Activated T-helper 1 cell treated with anti-CD3 and anti-CD28 coated beads, Interleukin-12 subunit alpha, Interleukin-12 subunit beta, Interleukin-2, Interleukin-4 antibody, amounts not matched to agents 30 ng/mL and 10 ng/mL and 1 ng/mL, durations not matched to agents 14 hours and 24 hours and 36 hours (primary cell): ENCODE measurements at regions not wholly inside any gene's neighbourhood (a gene's known extent, or its start where the extent isn't known, plus 50 kb on each side); places are given as distances from the start of the nearest gene placed in this dataset.

Experiments used
- DNase-seq: peaks from one replicate; pipeline ENCODE4 v3.0.0; 2021; ENCODE audit warnings: low spot score
- H3K27ac Mint-ChIP-seq: one replicate; pipeline ENCODE4 v1.8.0; 2021; ENCODE audit warnings: mild to moderate bottlenecking, mixed read lengths
- H3K27me3 Mint-ChIP-seq: one replicate; pipeline ENCODE4 v1.8.0; 2022; ENCODE audit warnings: mild to moderate bottlenecking, moderate library complexity, mixed read lengths; ENCODE audit not compliant: insufficient read depth
- H3K36me3 Mint-ChIP-seq: one replicate; pipeline ENCODE4 v1.8.0; 2021; ENCODE audit warnings: low read depth, mixed read lengths
- H3K4me1 Mint-ChIP-seq: one replicate; pipeline ENCODE4 v1.8.0; 2021; ENCODE audit warnings: low read depth, mixed read lengths
- H3K4me3 Mint-ChIP-seq: one replicate; pipeline ENCODE4 v1.8.0; 2021; ENCODE audit warnings: mild to moderate bottlenecking, moderate library complexity, mixed read lengths
- H3K9me3 Mint-ChIP-seq: one replicate; pipeline ENCODE4 v1.8.0; 2021; ENCODE audit warnings: mixed read lengths
- intact Hi-C: fragments of 100-400 bp; cut with micrococcal nuclease; formaldehyde crosslinking; loops from one replicate; pipeline ENCODE4 v1.15.1; 2024

- H3K4me3 Mint-ChIP-seq = no peak overlapping the region
- no peaks in the 10 kb centered on the region for H3K36me3 Mint-ChIP-seq
- no peak for DNase-seq
- H3K27me3 Mint-ChIP-seq = no peaks in the 10 kb centered on the region
- H3K4me1 Mint-ChIP-seq = no peaks in the 10 kb centered on the region
- H3K9me3 Mint-ChIP-seq = peaks cover 5% of the 10 kb centered on the region
- intact Hi-C loops = no loop called here
- H3K27ac Mint-ChIP-seq = no peak overlapping the region
Observed at GRCh38 chr9:17011880-17012279, 123.0 kb upstream of the CNTLN start.

GRCh38 chr9:17009071-17009470 lies 125.8 kb upstream of the CNTLN start:
- no peaks in the 10 kb centered on the region for H3K27me3 Mint-ChIP-seq
- no peak overlapping the region for H3K27ac Mint-ChIP-seq
- no peaks in the 10 kb centered on the region for H3K4me1 Mint-ChIP-seq

GRCh38 chr9:17005056-17005823 lies 129.6 kb upstream of the CNTLN start:
- intact Hi-C loops = no loop called here
- Mint-ChIP-seq H3K27me3 (no peaks in the 10 kb centered on the region), H3K4me1 (no peaks in the 10 kb centered on the region), H3K27ac (no peak overlapping the region), H3K9me3 (no peaks in the 10 kb centered on the region), H3K36me3 (no peaks in the 10 kb centered on the region), H3K4me3 (no peak overlapping the region)
- DNase-seq = no peak

More at GRCh38 chr9:17009071-17009470, 125.8 kb upstream of the CNTLN start:
- H3K9me3 Mint-ChIP-seq = peaks cover 5% of the 10 kb centered on the region
- H3K36me3 Mint-ChIP-seq = no peaks in the 10 kb centered on the region
- DNase-seq = no peak
- no peak overlapping the region for H3K4me3 Mint-ChIP-seq
- intact Hi-C loops = no loop called here

- H3K27me3 Mint-ChIP-seq = no peaks in the 10 kb centered on the region
- no peak for DNase-seq
- H3K36me3 Mint-ChIP-seq = no peaks in the 10 kb centered on the region
- no peak overlapping the region for H3K4me3 Mint-ChIP-seq
- no peaks in the 10 kb centered on the region for H3K4me1 Mint-ChIP-seq
- intact Hi-C loops = no loop called here
- no peak overlapping the region for H3K27ac Mint-ChIP-seq
- no peaks in the 10 kb centered on the region for H3K9me3 Mint-ChIP-seq
Observed at GRCh38 chr9:17004500-17004899, 130.3 kb upstream of the CNTLN start.

GRCh38 chr9:17003576-17004240 lies 131.1 kb upstream of the CNTLN start:
- no peaks in the 10 kb centered on the region for H3K36me3 Mint-ChIP-seq
- H3K4me1 Mint-ChIP-seq = no peaks in the 10 kb centered on the region
- intact Hi-C loops = no loop called here
- no peaks in the 10 kb centered on the region for H3K9me3 Mint-ChIP-seq
- DNase-seq = no peak
- no peak overlapping the region for H3K27ac Mint-ChIP-seq
- H3K27me3 Mint-ChIP-seq = no peaks in the 10 kb centered on the region
- no peak overlapping the region for H3K4me3 Mint-ChIP-seq

- intact Hi-C loops = no loop called here
Observed at GRCh38 chr9:16996901-16997491, 126.5 kb upstream of the BNC2 start.

GRCh38 chr9:16992138-16992537 lies 121.7 kb upstream of the BNC2 start:
- H3K4me3 Mint-ChIP-seq = no peak overlapping the region
- intact Hi-C loops = no loop called here
- H3K27ac Mint-ChIP-seq = no peak overlapping the region
- H3K36me3 Mint-ChIP-seq = no peaks in the 10 kb centered on the region
- H3K4me1 Mint-ChIP-seq = no peaks in the 10 kb centered on the region
- no peak for DNase-seq
- H3K27me3 Mint-ChIP-seq = no peaks in the 10 kb centered on the region
- peaks cover 24% of the 10 kb centered on the region for H3K9me3 Mint-ChIP-seq

More at GRCh38 chr9:16996901-16997491, 126.5 kb upstream of the BNC2 start:
- H3K4me3 Mint-ChIP-seq = no peak overlapping the region
- DNase-seq = no peak
- H3K27me3 Mint-ChIP-seq = no peaks in the 10 kb centered on the region
- H3K9me3 Mint-ChIP-seq = peaks cover 27% of the 10 kb centered on the region
- no peak overlapping the region for H3K27ac Mint-ChIP-seq
- no peaks in the 10 kb centered on the region for H3K36me3 Mint-ChIP-seq
- H3K4me1 Mint-ChIP-seq = no peaks in the 10 kb centered on the region

- intact Hi-C loops = no loop called here
- Mint-ChIP-seq H3K4me1 (no peaks in the 10 kb centered on the region), H3K36me3 (no peaks in the 10 kb centered on the region), H3K27ac (no peak overlapping the region), H3K9me3 (peaks cover 6% of the 10 kb centered on the region), H3K27me3 (no peaks in the 10 kb centered on the region), H3K4me3 (no peak overlapping the region)
- DNase-seq = no peak
Observed at GRCh38 chr9:16987026-16987425, 116.6 kb upstream of the BNC2 start.

GRCh38 chr9:16986556-16986955 lies 116.1 kb upstream of the BNC2 start:
- H3K27me3 Mint-ChIP-seq = no peaks in the 10 kb centered on the region
- H3K4me3 Mint-ChIP-seq = no peak overlapping the region
- no peaks in the 10 kb centered on the region for H3K36me3 Mint-ChIP-seq
- no peak for DNase-seq
- no peaks in the 10 kb centered on the region for H3K4me1 Mint-ChIP-seq
- H3K9me3 Mint-ChIP-seq = peaks cover 6% of the 10 kb centered on the region
- intact Hi-C loops = no loop called here
- no peak overlapping the region for H3K27ac Mint-ChIP-seq

GRCh38 chr9:16985559-16986348 lies 115.3 kb upstream of the BNC2 start:
- Mint-ChIP-seq H3K4me3 (no peak overlapping the region), H3K4me1 (no peaks in the 10 kb centered on the region), H3K27ac (no peak overlapping the region), H3K36me3 (no peaks in the 10 kb centered on the region), H3K9me3 (peaks cover 6% of the 10 kb centered on the region), H3K27me3 (no peaks in the 10 kb centered on the region)
- DNase-seq = no peak
- intact Hi-C loops = no loop called here

- Mint-ChIP-seq H3K9me3 (peaks cover 10% of the 10 kb centered on the region), H3K4me3 (no peak overlapping the region)
Observed at GRCh38 chr9:16982780-16983310, 112.4 kb upstream of the BNC2 start.

GRCh38 chr9:16976427-16976826 lies 106.0 kb upstream of the BNC2 start:
- Mint-ChIP-seq H3K36me3 (no peaks in the 10 kb centered on the region), H3K27me3 (no peaks in the 10 kb centered on the region), H3K27ac (no peak overlapping the region), H3K9me3 (peaks cover 27% of the 10 kb centered on the region), H3K4me3 (no peak overlapping the region), H3K4me1 (no peaks in the 10 kb centered on the region)
- intact Hi-C loops = no loop called here
- DNase-seq = no peak

More at GRCh38 chr9:16982780-16983310, 112.4 kb upstream of the BNC2 start:
- H3K27me3 Mint-ChIP-seq = no peaks in the 10 kb centered on the region
- no peak overlapping the region for H3K27ac Mint-ChIP-seq
- intact Hi-C loops = no loop called here
- no peak for DNase-seq
- H3K4me1 Mint-ChIP-seq = no peaks in the 10 kb centered on the region
- no peaks in the 10 kb centered on the region for H3K36me3 Mint-ChIP-seq
